ENCODE measurements at regions not wholly inside any gene's neighbourhood (a gene's known extent, or its start where the extent isn't known, plus 50 kb on each side); places are given as distances from the start of the nearest gene placed in this dataset.

DNA sequence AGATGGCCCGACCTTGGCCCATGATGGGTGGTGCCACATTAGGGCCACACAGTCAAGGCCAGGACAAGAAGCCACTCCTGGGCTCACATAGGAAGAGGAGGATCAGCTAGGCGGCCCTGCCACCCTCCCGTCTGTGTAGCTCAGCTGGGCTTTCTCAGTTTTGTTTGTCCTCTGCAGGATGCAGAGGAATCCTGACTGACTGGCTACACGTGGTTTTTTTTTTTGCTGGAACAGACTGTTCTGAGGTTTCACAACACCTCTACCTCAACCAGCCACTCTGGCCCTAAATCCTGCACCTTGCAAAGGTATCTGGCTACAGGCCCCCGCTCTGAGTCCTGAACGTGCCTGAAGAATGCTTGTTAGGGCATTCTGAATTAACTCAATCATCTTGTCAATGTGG lies 88.3 kb upstream of the MSX2 start:
- Histone ChIP-seq H3K27ac (ENCODE audit: control insufficient read depth, insufficient read depth) (no peak overlapping the region), H3K9me3 (replicated peaks; ENCODE audit: control insufficient read depth, insufficient read depth, low read length) (no peaks in the 10 kb centered on the region), H3K36me3 (ENCODE audit: control insufficient read depth in 2 of 2, insufficient read depth in 2 of 2, low read length in 1 of 2) (no peaks in the 10 kb centered on the region), H3K9ac (ENCODE audit: control insufficient read depth, insufficient read depth, low read length) (no peak overlapping the region), H3K4me1 (ENCODE audit: control insufficient read depth, insufficient read depth, low read length) (no peaks in the 10 kb centered on the region), H3K4me3 (no peak overlapping the region), H2AFZ (ENCODE audit: control insufficient read depth, low read depth, low read length) (no peak overlapping the region), H4K20me1 (ENCODE audit: control insufficient read depth, insufficient read depth) (no peaks in the 10 kb centered on the region), H3K27me3 (replicated peaks in 1 of 2; ENCODE audit: control insufficient read depth in 2 of 2, insufficient read depth in 2 of 2, low read length in 1 of 2) (no peaks in the 10 kb centered on the region), H3K4me2 (ENCODE audit: control insufficient read depth, insufficient read depth) (no peak overlapping the region), H3K79me2 (ENCODE audit: control insufficient read depth, insufficient read depth, low read length) (no peaks in the 10 kb centered on the region)
- ChIA-PET RAD21 (ENCODE audit: unreplicated experiment) (no interaction called here), POLR2A (no interaction called here), CTCF (interaction anchor here (0.8 kb wide), 1 partner anchor 9 kb away, joined by 3 read pairs; no protein-coding TSS in a partner anchor), SMC1A (ENCODE audit: uncharacterized antibody, unreplicated experiment) (no interaction called here)
- no TSS peak for BruUV-seq (replicated peaks)
- DNase-seq (ENCODE audit: low read depth, low spot score) (no peak), FAIRE-seq (no peak), ATAC-seq (no peak)
- no peak for TF ChIP-seq ESRRA (IDR thresholded peaks at IDR 0.05; ENCODE audit: low read length)
- TF ChIP-seq CHD4 (IDR thresholded peaks at IDR 0.05), result no peak
- no peak for TF ChIP-seq CHD1 (IDR thresholded peaks at IDR 0.05; ENCODE audit: low read depth, low read length)
- TF ChIP-seq, protein P1, sequence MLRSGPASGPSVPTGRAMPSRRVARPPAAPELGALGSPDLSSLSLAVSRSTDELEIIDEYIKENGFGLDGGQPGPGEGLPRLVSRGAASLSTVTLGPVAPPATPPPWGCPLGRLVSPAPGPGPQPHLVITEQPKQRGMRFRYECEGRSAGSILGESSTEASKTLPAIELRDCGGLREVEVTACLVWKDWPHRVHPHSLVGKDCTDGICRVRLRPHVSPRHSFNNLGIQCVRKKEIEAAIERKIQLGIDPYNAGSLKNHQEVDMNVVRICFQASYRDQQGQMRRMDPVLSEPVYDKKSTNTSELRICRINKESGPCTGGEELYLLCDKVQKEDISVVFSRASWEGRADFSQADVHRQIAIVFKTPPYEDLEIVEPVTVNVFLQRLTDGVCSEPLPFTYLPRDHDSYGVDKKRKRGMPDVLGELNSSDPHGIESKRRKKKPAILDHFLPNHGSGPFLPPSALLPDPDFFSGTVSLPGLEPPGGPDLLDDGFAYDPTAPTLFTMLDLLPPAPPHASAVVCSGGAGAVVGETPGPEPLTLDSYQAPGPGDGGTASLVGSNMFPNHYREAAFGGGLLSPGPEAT (IDR thresholded peaks at IDR 0.05; ENCODE audit: low read depth), result no peak
- TF ChIP-seq ETV6 (conservative IDR thresholded peaks at IDR 0.05 in 1 of 2, IDR thresholded peaks at IDR 0.05 in 1 of 2; ENCODE audit: borderline replicate concordance in 1 of 2, low read depth in 1 of 2), result no peak
- no peak for TF ChIP-seq MXI1 (IDR thresholded peaks at IDR 0.05; ENCODE audit: low read depth, low read length)
- TF ChIP-seq WRNIP1 (IDR thresholded peaks at IDR 0.05; ENCODE audit: borderline replicate concordance, low read depth, low read length), result no peak
- TF ChIP-seq, protein P2, sequence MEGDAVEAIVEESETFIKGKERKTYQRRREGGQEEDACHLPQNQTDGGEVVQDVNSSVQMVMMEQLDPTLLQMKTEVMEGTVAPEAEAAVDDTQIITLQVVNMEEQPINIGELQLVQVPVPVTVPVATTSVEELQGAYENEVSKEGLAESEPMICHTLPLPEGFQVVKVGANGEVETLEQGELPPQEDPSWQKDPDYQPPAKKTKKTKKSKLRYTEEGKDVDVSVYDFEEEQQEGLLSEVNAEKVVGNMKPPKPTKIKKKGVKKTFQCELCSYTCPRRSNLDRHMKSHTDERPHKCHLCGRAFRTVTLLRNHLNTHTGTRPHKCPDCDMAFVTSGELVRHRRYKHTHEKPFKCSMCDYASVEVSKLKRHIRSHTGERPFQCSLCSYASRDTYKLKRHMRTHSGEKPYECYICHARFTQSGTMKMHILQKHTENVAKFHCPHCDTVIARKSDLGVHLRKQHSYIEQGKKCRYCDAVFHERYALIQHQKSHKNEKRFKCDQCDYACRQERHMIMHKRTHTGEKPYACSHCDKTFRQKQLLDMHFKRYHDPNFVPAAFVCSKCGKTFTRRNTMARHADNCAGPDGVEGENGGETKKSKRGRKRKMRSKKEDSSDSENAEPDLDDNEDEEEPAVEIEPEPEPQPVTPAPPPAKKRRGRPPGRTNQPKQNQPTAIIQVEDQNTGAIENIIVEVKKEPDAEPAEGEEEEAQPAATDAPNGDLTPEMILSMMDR (IDR thresholded peaks at IDR 0.05 in 2 of 3, conservative IDR thresholded peaks at IDR 0.05 in 1 of 3; ENCODE audit: control insufficient read depth in 2 of 3, extremely low read depth in 1 of 3, insufficient read depth in 1 of 3, low read depth in 3 of 3, low read length in 3 of 3), result no peak
- no peak for TF ChIP-seq NR2C1 (IDR thresholded peaks at IDR 0.05)
- no peak for TF ChIP-seq EP300 (IDR thresholded peaks at IDR 0.05; ENCODE audit: borderline replicate concordance in 1 of 2, control insufficient read depth in 1 of 2, low read depth in 2 of 2, low read length in 2 of 2)
- TF ChIP-seq CBX3 (IDR thresholded peaks at IDR 0.05; ENCODE audit: borderline replicate concordance, low read depth), result no peak
- TF ChIP-seq STAT1 (conservative IDR thresholded peaks at IDR 0.05), result no peak
- TF ChIP-seq ZNF24 (IDR thresholded peaks at IDR 0.05), result no peak
- TF ChIP-seq ZSCAN29 (IDR thresholded peaks at IDR 0.05), result no peak
- no peak for TF ChIP-seq ZZZ3 (IDR thresholded peaks at IDR 0.05; ENCODE audit: control insufficient read depth, insufficient read length, low read depth)
- intact Hi-C loops (cut with micrococcal nuclease; ENCODE audit: unreplicated experiment), result no loop called here
- in situ Hi-C loops (cut with MboI), result no loop called here
- WGBS (ENCODE audit: insufficient coverage, insufficient replicate concordance, low lambda C conversion rate, missing lambda C conversion rate), result 5% methylated on average over 6 of the region's 6 CpGs

Measured in GM12878 (cell line).